Liver (tissue), 8 donors: ENCODE measurements at regions not wholly inside any gene's neighbourhood (a gene's known extent, or its start where the extent isn't known, plus 50 kb on each side); places are given as distances from the start of the nearest gene placed in this dataset.

Experiments used
- DNase-seq: peaks from one replicate; pipeline ENCODE4 v3.0.0-alpha.2; 2017; ENCODE audit warnings: low spot score
- H3K27ac ChIP-seq, 2 donors: one replicate each; pipeline ENCODE4 v1.7.0; 2013; ENCODE audit warnings: inconsistent platforms in 2 of 2, low read length in 2 of 2, control low read depth in 1 of 2, low read depth in 1 of 2, mild to moderate bottlenecking in 1 of 2
- H3K27me3 ChIP-seq, 4 donors: one replicate each; pipeline versions ENCODE4 v1.6.1 to v1.7.0; 2013; ENCODE audit warnings: low read length in 3 of 4, inconsistent platforms in 1 of 4, mild to moderate bottlenecking in 1 of 4, moderate library complexity in 1 of 4; ENCODE audit not compliant: control insufficient read depth in 4 of 4, insufficient read depth in 4 of 4
- H3K36me3 ChIP-seq, 4 donors: one replicate each; pipeline versions ENCODE4 v1.6.1 to v1.7.0; 2013; ENCODE audit warnings: low read length in 3 of 4, mild to moderate bottlenecking in 3 of 4, low read depth in 1 of 4, moderate library complexity in 1 of 4; ENCODE audit not compliant: control insufficient read depth in 4 of 4, insufficient read depth in 3 of 4
- H3K4me1 ChIP-seq, 4 donors: one replicate each; pipeline versions ENCODE4 v1.6.1 to v1.7.0; 2013; ENCODE audit warnings: low read length in 3 of 4, mild to moderate bottlenecking in 3 of 4, moderate library complexity in 1 of 4; ENCODE audit not compliant: control insufficient read depth in 4 of 4, insufficient read depth in 4 of 4
- H3K4me3 ChIP-seq, 3 donors: one replicate each; pipeline versions ENCODE4 v1.6.1 to v1.7.0; 2013; ENCODE audit warnings: low read length in 3 of 3, control low read depth in 1 of 3, low read depth in 1 of 3, mild to moderate bottlenecking in 1 of 3
- H3K9ac ChIP-seq, 2 donors: one replicate each; pipeline ENCODE4 v1.7.0; 2013; ENCODE audit warnings: low read length in 2 of 2, mild to moderate bottlenecking in 2 of 2, moderate library complexity in 2 of 2, control low read depth in 1 of 2, low read depth in 1 of 2
- H3K9me3 ChIP-seq, 4 donors: one replicate each; pipeline versions ENCODE4 v1.6.1 to v1.7.0; 2013; ENCODE audit warnings: low read length in 3 of 4; ENCODE audit not compliant: control insufficient read depth in 4 of 4
- ATF3 ChIP-seq: IDR thresholded peaks from 2 replicates; pipeline ENCODE4 v1.6.1; 2016; ENCODE audit warnings: antibody characterized with exemption
- FOXA2 ChIP-seq: IDR thresholded peaks from 2 replicates; pipeline ENCODE4 v1.6.1; 2016; ENCODE audit warnings: antibody characterized with exemption
- GABPA ChIP-seq, 2 donors: IDR thresholded peaks in 1 of 2; conservative IDR thresholded peaks in 1 of 2; 2 replicates each; pipeline ENCODE4 v1.6.1; 2016; ENCODE audit warnings: antibody characterized with exemption in 2 of 2, mild to moderate bottlenecking in 1 of 2, moderate library complexity in 1 of 2
- HNF4A ChIP-seq, 2 donors: conservative IDR thresholded peaks; 2 replicates each; pipeline ENCODE4 v1.6.1; 2016; ENCODE audit warnings: antibody characterized with exemption in 2 of 2, mild to moderate bottlenecking in 2 of 2
- HNF4G ChIP-seq: IDR thresholded peaks from 2 replicates; pipeline ENCODE4 v1.6.1; 2016; ENCODE audit warnings: antibody characterized with exemption
- JUND ChIP-seq, 2 donors: IDR thresholded peaks; 2 replicates each; pipeline ENCODE4 v1.6.1; 2016; ENCODE audit warnings: antibody characterized with exemption in 2 of 2
- MAX ChIP-seq: IDR thresholded peaks from 2 replicates; pipeline ENCODE4 v1.6.1; 2016; ENCODE audit warnings: antibody characterized with exemption
- NR2F2 ChIP-seq: IDR thresholded peaks from 2 replicates; pipeline ENCODE4 v1.6.1; 2016; ENCODE audit warnings: antibody characterized with exemption
- RAD21 ChIP-seq, 2 donors: IDR thresholded peaks; 2 replicates each; pipeline ENCODE4 v1.6.1; 2016; ENCODE audit warnings: antibody characterized with exemption in 2 of 2, mild to moderate bottlenecking in 2 of 2
- RXRA ChIP-seq, 2 donors: IDR thresholded peaks; 2 replicates each; pipeline ENCODE4 v1.6.1; 2017 to 2018; ENCODE audit warnings: antibody characterized with exemption in 2 of 2, mild to moderate bottlenecking in 1 of 2
- TAF1 ChIP-seq: conservative IDR thresholded peaks from 2 replicates; pipeline ENCODE4 v1.6.1; 2016; ENCODE audit warnings: antibody characterized with exemption, mild to moderate bottlenecking
- YY1 ChIP-seq: IDR thresholded peaks from 2 replicates; pipeline ENCODE4 v1.6.1; 2016; ENCODE audit warnings: antibody characterized with exemption, mild to moderate bottlenecking
- WGBS: extraction: QIAGEN DNeasy Blood & Tissue Kit; methylation state at CpG from one replicate; pipeline ENCODE4 v1.1.7; 2013; 5-methylcytosine and 5-hydroxymethylcytosine counted together
- TF ChIP-seq, protein P1 (sequence below): fragments of 150-350 bp; IDR thresholded peaks from 2 replicates; pipeline ENCODE4 v1.5.1; 2017; ENCODE audit warnings: improper control_type of control experiment, low read depth, low read length; ENCODE audit not compliant: missing input control
- TF ChIP-seq, protein P2 (sequence below): IDR thresholded peaks from 2 replicates; pipeline ENCODE4 v1.6.1; 2016; ENCODE audit warnings: antibody characterized with exemption
- donor health status: healthy.
- donor health status: healthy.
- donor health status: healthy.
- donor health status: healthy.
- donor health status: healthy.

- DNase-seq: no peak
- H3K4me1 ChIP-seq: no peaks in the 10 kb centered on the region
- TF ChIP-seq GABPA (IDR thresholded peaks at IDR 0.05 in 1 of 2, conservative IDR thresholded peaks at IDR 0.05 in 1 of 2) (no peak), TAF1 (no peak), HNF4A (conservative IDR thresholded peaks at IDR 0.05) (no peak), ATF3 (no peak), HNF4G (no peak)
- TF ChIP-seq, protein P1, sequence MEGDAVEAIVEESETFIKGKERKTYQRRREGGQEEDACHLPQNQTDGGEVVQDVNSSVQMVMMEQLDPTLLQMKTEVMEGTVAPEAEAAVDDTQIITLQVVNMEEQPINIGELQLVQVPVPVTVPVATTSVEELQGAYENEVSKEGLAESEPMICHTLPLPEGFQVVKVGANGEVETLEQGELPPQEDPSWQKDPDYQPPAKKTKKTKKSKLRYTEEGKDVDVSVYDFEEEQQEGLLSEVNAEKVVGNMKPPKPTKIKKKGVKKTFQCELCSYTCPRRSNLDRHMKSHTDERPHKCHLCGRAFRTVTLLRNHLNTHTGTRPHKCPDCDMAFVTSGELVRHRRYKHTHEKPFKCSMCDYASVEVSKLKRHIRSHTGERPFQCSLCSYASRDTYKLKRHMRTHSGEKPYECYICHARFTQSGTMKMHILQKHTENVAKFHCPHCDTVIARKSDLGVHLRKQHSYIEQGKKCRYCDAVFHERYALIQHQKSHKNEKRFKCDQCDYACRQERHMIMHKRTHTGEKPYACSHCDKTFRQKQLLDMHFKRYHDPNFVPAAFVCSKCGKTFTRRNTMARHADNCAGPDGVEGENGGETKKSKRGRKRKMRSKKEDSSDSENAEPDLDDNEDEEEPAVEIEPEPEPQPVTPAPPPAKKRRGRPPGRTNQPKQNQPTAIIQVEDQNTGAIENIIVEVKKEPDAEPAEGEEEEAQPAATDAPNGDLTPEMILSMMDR: no peak
- H3K9ac ChIP-seq: no peak overlapping the region
- H3K36me3 ChIP-seq: no peaks in the 10 kb centered on the region
- no peaks in the 10 kb centered on the region for H3K27me3 ChIP-seq
- WGBS: 35% methylated on average over 1 of the region's 1 CpG
- H3K27ac ChIP-seq: no peak overlapping the region
- no peak overlapping the region for H3K4me3 ChIP-seq
- no peaks in the 10 kb centered on the region for H3K9me3 ChIP-seq
Observed at GRCh38 chr6:141488488-141488887, 644.2 kb upstream of the GJE1 start.

GRCh38 chr6:141486942-141487341 is 645.8 kb upstream of the GJE1 start:
- H3K36me3 ChIP-seq: no peaks in the 10 kb centered on the region
- H3K27me3 ChIP-seq: no peaks in the 10 kb centered on the region
- no peak for DNase-seq
- TF ChIP-seq, protein P1: no peak
- TF ChIP-seq, protein P2, sequence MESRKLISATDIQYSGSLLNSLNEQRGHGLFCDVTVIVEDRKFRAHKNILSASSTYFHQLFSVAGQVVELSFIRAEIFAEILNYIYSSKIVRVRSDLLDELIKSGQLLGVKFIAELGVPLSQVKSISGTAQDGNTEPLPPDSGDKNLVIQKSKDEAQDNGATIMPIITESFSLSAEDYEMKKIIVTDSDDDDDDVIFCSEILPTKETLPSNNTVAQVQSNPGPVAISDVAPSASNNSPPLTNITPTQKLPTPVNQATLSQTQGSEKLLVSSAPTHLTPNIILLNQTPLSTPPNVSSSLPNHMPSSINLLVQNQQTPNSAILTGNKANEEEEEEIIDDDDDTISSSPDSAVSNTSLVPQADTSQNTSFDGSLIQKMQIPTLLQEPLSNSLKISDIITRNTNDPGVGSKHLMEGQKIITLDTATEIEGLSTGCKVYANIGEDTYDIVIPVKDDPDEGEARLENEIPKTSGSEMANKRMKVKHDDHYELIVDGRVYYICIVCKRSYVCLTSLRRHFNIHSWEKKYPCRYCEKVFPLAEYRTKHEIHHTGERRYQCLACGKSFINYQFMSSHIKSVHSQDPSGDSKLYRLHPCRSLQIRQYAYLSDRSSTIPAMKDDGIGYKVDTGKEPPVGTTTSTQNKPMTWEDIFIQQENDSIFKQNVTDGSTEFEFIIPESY: no peak
- H3K27ac ChIP-seq: no peak overlapping the region
- H3K4me3 ChIP-seq: no peak overlapping the region
- no peak overlapping the region for H3K9ac ChIP-seq
- 82% methylated on average over 3 of the region's 3 CpGs for WGBS
- H3K9me3 ChIP-seq: no peaks in the 10 kb centered on the region
- peaks cover 0 to 5% (median 0%) of the 10 kb centered on the region in 4 donors for H3K4me1 ChIP-seq

DNA sequence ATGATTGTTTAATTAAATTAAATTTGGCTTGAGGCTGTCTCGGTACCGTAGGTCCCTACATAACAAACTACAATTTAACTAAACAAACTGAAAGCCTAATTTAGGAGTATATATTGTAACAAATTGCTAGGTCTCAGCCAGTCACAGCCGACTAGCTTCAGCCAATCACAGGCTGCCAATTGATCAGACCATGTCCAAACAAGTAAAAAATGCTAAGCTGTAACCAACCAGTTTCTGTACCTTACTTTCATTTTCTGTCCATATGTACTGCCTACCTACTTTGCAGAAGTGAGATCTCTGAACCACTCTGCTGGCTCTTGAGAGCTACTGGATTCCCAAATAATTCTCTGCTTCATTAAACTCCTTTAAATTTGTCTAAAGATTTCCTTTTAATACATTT is 648.0 kb upstream of the GJE1 start:
- Histone ChIP-seq H3K36me3 (no peaks in the 10 kb centered on the region), H3K27ac (no peak overlapping the region), H3K9ac (no peak overlapping the region), H3K4me3 (no peak overlapping the region), H3K9me3 (no peaks in the 10 kb centered on the region), H3K4me1 (peaks cover 0 to 5% (median 0%) of the 10 kb centered on the region in 4 donors), H3K27me3 (no peaks in the 10 kb centered on the region)
- DNase-seq: no peak
- 83% methylated on average over 3 of the region's 3 CpGs for WGBS
- TF ChIP-seq MAX: no peak
- no peak for TF ChIP-seq NR2F2
- TF ChIP-seq, protein P2: no peak
- TF ChIP-seq YY1: no peak
- no peak for TF ChIP-seq HNF4G
- TF ChIP-seq ATF3: no peak
- no peak for TF ChIP-seq TAF1
- TF ChIP-seq, protein P1: no peak
- TF ChIP-seq RXRA (IDR thresholded peaks at IDR 0.05): no peak
- TF ChIP-seq RAD21 (IDR thresholded peaks at IDR 0.05): no peak
- no peak for TF ChIP-seq JUND (IDR thresholded peaks at IDR 0.05)
- no peak for TF ChIP-seq FOXA2
